DND-41 (cell line): ENCODE measurements at regions not wholly inside any gene's neighbourhood (a gene's known extent, or its start where the extent isn't known, plus 50 kb on each side); places are given as distances from the start of the nearest gene placed in this dataset.

Experiments used
- EZH2 ChIP-seq: IDR thresholded peaks from 3 replicates; pipeline ENCODE4 v1.6.1; 2012; ENCODE audit warnings: borderline replicate concordance, low read depth, mild to moderate bottlenecking, moderate library complexity, low read length, inconsistent platforms; ENCODE audit not compliant: severe bottlenecking
- TF ChIP-seq, protein P1 (sequence below): IDR thresholded peaks from 2 replicates; pipeline ENCODE4 v1.5.1; 2012; ENCODE audit warnings: borderline replicate concordance, low read length, moderate library complexity, mild to moderate bottlenecking; ENCODE audit not compliant: poor library complexity, severe bottlenecking; ENCODE audit errors: extremely low read depth

DNA sequence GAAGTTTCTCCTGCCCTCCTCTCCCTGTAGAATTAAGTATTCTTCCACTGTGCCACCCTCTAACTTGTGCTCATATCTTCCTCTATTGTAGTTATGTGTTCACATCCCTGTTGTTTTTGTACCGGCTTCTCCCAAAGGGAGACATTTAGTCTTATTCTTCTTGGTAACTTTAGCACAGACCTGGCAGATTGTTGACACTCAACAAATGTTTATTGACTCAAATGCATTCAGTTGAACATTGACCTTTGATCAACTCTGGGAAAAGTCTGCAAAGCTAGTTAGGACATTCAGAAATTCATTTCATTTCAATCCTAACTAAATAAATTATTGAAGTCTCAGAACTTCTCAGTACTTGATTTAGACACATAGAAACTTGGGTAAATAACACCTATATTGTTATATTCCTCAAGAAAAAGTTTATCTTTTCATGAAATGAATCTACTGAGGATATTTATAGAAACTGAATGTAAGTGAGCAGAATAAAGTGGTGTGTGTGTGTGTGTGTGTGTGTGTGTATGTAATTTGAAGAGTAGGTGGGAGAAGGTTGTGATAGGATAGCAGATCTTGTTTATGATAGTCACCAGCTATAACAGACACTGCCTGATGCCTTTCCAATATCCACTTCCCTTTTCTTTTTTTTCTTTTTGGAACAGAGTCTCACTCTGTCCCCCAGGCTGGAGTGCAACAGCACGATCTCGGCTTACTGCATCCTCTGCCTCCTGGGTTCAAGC is 872.4 kb upstream of the CXADR start:
- no peak for TF ChIP-seq EZH2
- TF ChIP-seq, protein P1, sequence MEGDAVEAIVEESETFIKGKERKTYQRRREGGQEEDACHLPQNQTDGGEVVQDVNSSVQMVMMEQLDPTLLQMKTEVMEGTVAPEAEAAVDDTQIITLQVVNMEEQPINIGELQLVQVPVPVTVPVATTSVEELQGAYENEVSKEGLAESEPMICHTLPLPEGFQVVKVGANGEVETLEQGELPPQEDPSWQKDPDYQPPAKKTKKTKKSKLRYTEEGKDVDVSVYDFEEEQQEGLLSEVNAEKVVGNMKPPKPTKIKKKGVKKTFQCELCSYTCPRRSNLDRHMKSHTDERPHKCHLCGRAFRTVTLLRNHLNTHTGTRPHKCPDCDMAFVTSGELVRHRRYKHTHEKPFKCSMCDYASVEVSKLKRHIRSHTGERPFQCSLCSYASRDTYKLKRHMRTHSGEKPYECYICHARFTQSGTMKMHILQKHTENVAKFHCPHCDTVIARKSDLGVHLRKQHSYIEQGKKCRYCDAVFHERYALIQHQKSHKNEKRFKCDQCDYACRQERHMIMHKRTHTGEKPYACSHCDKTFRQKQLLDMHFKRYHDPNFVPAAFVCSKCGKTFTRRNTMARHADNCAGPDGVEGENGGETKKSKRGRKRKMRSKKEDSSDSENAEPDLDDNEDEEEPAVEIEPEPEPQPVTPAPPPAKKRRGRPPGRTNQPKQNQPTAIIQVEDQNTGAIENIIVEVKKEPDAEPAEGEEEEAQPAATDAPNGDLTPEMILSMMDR, result no peak
